ENCODE measurements at regions not wholly inside any gene's neighbourhood (a gene's known extent, or its start where the extent isn't known, plus 50 kb on each side); places are given as distances from the start of the nearest gene placed in this dataset.

GRCh38 chr6:165877773-165878172 is 214.7 kb upstream of the PDE10A start:
- no peak for DNase-seq (ENCODE audit: low read depth in 2 of 2)

GRCh38 chr6:165877192-165877591 is 214.2 kb upstream of the PDE10A start:
- DNase-seq (ENCODE audit: low read depth in 2 of 2): no peak

- peak in 1 of 2 experiments; percentile 9 for DNase-seq (ENCODE audit: low read depth in 2 of 2)
These were observed 213.5 kb upstream of the PDE10A start for GRCh38 chr6:165876588-165876987.

- no peak for DNase-seq (ENCODE audit: low read depth in 2 of 2)
These were observed 212.9 kb upstream of the PDE10A start for GRCh38 chr6:165875946-165876345.

- DNase-seq (ENCODE audit: low read depth in 2 of 2): no peak
These were observed 210.9 kb upstream of the PDE10A start for GRCh38 chr6:165873976-165874375.

DNA sequence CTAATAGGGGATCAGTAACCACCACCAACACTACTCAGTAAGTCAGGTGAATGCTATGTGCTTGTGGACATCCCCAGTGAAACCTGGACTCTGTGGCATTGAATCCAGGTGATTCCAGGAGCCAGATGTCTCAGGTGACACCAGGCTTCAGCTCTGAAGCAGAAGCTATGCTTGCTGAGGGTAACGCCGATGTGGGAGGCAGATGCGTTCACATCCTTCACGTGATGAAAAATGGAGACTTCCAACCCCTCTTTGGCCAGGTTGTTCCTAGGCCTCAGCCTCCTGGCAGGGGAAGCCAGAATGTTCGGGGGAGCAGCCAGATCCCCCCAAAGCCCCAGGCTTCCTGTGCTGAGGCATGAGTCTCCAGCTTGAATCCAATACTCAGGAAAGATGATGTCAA is 209.8 kb upstream of the PDE10A start:
- no peak for DNase-seq (ENCODE audit: low read depth in 2 of 2)

DNA sequence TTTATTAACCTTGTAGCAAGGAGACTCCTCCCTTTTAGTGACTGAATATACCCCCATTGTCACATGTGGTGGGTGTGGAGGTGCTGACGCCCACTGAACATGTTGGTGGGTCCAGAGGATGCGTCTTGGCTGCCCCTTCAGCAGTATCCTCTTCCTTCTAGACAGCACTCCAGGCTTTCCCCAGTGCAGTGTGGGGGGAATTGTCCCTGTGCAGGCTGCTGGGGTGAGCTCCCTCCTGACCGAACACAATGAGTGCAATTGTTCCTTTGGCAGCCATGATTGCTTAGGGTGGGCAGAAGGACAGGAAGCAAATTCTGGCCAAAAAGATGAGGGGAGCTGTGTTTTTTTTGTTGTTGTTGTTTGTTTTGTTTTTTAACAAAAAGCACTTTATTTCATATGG is 209.3 kb upstream of the PDE10A start:
- no peak for DNase-seq (ENCODE audit: low read depth in 2 of 2)

- DNase-seq (ENCODE audit: low read depth in 2 of 2): no peak
These were observed 208.5 kb upstream of the PDE10A start for GRCh38 chr6:165871571-165871970.

DNA sequence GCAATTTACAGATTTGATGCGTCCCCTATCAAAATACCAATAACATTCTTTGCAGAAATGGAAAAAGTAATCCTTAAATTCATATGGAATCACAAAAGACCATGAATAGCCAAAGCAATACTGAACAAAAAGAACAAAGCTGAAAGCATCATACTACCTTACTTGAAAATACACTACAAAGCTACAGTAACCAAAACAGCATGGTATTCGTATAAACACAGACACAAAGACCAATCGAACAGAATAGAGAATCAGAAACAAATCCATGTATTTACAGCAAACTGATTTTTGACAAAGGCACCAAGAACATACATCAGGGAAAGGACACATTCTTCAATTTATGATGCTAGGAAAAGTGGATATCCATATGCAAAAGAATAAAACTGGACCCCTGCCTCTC is 206.5 kb upstream of the PDE10A start:
- DNase-seq (ENCODE audit: low read depth in 2 of 2): no peak

- DNase-seq (ENCODE audit: low read depth in 2 of 2): no peak
These were observed 201.9 kb upstream of the PDE10A start for GRCh38 chr6:165864925-165865324.

- no peak for DNase-seq (ENCODE audit: low read depth in 2 of 2)
These were observed 201.2 kb upstream of the PDE10A start for GRCh38 chr6:165864218-165864617.

DNA sequence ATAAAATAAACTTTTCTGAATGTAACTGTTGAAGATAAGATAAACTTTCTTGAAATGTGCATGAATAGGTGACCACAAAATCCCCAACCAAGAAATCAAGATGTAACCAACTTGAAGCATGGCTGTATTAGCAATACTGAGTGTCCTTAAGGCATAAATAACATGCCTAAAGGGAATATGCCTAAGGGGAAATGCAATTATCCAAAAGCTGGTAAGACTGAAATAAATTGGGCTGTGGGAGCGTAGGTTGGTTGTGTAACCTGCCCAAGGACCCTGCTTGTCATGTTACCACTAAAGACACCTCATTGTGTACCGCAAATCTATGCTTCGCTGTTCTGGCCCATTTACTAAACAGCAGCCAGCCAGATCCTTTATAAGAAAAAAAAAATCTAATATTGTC is 200.8 kb upstream of the PDE10A start:
- DNase-seq (ENCODE audit: low read depth in 2 of 2): no peak

DNA sequence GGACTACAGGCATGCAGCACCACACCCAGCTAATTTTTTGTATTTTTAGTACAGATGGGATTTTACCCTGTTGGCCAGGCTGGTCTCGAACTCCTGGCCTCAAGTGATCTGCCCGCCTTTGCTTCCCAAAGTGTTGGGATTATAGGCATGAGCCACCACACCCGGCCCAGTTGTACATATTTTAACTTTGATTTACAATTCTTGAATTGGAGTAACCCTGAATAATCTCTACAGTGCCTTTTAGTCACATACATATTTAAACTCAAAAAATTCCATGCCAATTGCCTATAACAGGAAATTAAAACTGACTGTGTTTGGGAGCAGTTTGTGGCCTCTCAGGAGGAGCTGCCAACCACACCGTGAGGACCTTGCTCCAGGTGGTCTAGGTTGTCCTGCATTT is 199.8 kb upstream of the PDE10A start:
- no peak for DNase-seq (ENCODE audit: low read depth in 2 of 2)

- DNase-seq (ENCODE audit: low read depth in 2 of 2): no peak
These were observed 198.2 kb upstream of the PDE10A start for GRCh38 chr6:165861226-165861625.

DNA sequence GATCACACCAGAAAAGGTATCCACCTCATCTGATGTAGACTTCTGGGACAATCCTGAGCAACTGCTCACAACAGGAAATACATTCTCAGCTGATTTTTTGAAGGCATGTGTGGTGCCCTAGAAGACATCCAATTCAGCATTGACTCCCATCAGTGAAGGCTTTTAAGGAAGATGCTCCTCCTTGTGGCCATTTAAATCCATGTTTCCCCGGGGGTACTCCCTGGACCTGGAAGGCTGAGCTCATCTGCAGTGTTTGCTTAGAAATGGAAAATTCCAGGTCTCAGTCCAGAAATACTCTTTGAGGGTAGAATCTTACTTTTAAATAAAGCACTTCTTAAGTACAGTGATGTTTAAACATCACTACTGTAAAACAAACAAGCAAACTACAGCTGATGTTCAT is 195.5 kb upstream of the PDE10A start:
- no peak for DNase-seq (ENCODE audit: low read depth in 2 of 2)

- DNase-seq (ENCODE audit: low read depth in 2 of 2): no peak
These were observed 192.8 kb upstream of the PDE10A start for GRCh38 chr6:165855856-165856255.

DNA sequence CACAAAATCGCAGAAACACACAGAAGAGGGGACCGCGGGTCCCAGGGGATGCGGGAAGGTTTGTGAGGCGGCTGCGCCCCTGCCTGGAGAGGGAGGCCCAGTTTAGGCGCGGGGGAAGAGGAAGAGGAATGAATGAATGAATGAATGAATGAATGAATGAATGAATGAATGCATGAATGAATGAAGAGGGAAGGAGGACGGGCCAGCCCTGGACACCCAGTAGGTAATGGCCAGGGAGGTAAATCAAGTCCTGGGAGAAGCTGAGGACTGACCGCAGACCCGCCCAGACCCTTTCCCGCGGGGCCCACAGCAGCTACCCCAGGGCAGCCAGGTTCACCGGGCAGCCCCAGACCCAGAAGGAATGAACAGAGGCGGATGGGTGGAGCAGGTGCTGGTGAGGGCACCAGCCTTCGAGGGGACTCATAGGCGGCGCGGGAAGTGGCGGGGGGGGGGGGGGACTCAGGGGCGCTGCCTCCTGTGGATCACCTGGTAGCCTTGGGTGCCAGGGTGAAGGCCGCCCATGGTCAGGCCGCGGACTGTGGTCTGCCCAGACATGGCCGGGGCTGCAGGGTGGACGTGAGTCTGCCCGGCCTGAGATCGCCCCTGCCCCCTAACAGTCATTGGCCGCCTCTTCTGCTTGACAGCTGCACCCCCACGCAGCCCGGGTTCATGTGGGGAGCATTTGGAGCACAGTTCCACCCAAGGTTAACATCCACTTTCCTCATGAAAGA is 192.0 kb upstream of the PDE10A start:
- DNase-seq (ENCODE audit: low read depth in 2 of 2): no peak

DNA sequence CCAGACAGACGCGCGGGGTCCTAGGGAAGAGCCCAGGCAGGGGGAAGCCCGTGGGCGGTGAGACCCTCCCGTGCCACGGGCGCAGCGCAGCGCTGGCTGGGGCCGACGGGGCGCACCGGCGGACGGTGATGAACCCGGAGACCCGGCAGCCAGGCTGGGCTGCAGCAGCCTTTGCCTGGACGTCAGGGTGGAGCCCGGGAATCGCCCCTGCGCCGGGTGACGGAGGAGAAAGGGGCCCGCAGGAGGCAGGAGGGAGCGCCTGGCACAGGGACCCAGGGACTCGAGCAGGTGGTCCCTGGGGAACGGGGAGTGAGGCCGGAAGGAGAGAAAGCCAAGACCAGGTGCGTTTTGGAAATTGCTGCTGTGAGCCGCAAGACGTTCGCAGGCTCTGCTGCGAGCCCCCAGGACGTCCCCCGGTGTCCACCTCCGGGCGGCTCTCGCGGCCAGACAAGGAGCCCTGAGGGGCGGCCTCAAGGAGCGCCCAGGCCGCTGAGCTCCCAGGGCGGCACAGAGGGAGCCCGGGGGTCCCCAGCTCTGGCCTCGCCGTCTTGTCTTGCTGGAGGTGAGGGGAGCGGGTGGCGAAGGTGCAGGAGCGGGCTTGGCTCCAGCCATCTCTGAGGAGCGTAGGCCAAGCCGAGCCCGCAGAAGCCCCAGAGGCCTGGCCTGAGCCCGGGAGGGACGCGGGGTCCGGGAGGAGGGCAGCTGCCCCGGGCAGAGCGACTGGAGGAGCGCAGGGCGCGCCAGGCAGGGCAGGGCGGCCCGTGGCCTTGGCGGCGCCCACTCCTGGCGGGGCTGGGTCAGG is 191.2 kb upstream of the PDE10A start:
- DNase-seq (ENCODE audit: low read depth in 2 of 2): no peak

DNA sequence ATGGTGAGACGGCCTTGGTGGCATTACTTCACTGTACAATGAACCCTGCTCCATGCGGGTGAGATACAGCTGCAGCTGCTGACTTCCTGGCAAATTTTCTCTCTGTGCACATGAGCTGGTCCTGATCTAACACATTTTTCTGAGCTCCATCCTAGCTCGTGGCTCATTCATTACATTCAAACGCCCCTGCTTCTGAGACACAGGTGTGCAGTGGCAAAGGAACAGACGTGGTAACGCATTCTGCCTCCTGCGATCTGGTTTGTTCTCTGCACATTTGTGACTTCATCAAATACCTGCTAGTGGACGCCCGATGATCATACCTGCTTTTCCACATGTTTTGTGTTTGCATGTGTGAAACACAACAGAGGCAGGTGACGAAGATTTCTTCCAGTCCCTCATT is 189.6 kb upstream of the PDE10A start:
- DNase-seq (ENCODE audit: low read depth in 2 of 2): no peak

DNA sequence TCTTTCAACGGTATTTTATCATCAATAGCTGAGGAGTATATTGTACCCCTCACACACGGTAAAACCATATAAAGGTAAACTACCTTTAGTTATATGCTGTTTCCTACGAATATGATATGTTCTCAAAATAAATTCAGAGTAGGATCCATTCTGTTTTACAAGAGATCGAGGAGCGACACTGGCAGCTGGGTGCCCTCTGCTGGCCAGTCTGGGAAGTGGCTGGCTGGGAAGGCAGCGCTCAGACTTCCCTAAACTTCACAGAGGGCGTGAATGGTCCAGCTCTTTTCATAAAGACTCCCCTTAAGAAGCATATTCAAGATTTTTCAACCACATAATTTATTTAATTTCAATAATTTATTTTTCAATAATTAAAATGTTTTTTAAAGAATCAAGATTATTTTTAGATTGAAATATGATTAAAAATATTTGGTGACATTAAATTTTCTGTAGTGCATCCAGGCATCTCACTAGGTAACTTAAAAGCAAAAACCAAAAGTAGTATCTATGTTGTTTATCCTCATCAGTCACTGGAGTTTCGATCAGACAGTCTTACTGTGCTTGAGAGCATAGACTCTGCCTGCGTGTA is 187.5 kb upstream of the PDE10A start:
- no peak for DNase-seq (ENCODE audit: low read depth in 2 of 2)

GRCh38 chr6:165849534-165850430 is 186.7 kb upstream of the PDE10A start:
- DNase-seq (ENCODE audit: low read depth in 2 of 2): no peak

DNA sequence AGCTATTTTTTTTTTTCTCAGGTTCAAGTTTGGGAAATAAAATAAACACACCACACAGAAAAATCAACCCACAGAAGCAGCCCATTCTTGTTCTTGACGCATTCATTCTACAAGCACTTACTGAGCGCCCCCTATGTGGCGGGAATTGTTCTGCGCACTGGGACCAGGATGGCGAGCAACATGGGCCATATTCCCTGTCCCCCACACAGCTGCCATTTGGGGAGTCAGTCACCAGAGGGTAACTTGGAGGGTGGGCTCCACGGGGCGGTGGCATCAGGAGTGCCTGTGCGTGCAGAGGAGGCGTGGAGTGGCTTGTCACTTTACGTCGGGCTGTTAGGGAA is 185.0 kb upstream of the PDE10A start:
- DNase-seq (ENCODE audit: low read depth in 2 of 2): no peak
